Endothelial cell of umbilical vein (primary cell): ENCODE measurements at regions not wholly inside any gene's neighbourhood (a gene's known extent, or its start where the extent isn't known, plus 50 kb on each side); places are given as distances from the start of the nearest gene placed in this dataset.
"Not testable (repeated sequence)": the region's sequence is repeated elsewhere in the genome, so short reads cannot be mapped to it uniquely, and the experiment has no call there.

Source experiments
- BruUV-seq: library from RNA; stranded (reverse); fragments of 400-500 nt; replicated peaks from 2 replicates; lab custom pipeline; 2021; lab: Mats Ljungman, UMichigan
- CTCF ChIA-PET: fragments of 300-600, 350-600 bp; sonication (Branson Sonifier 250); formaldehyde crosslinking; loops from one replicate; lab custom pipeline; 2021; ENCODE audit warnings: antibody characterized with exemption, inconsistent platforms; lab: Charles Lee
- POLR2A ChIA-PET: fragments of 300-600, 350-600 bp; sonication (Branson Sonifier 250); formaldehyde crosslinking; loops from one replicate; lab custom pipeline; 2021; ENCODE audit warnings: antibody characterized with exemption, inconsistent platforms; lab: Charles Lee
- DNase-seq: peaks from one replicate; pipeline ENCODE4 v3.0.0-alpha.2; 2011; ENCODE audit warnings: low read depth, low spot score
- FAIRE-seq: peaks from 2 replicates; lab custom pipeline; 2011; peaks lifted over from hg19 to GRCh38; lab: Jason Lieb, UNC
- H2AFZ ChIP-seq: 2 replicates; pipeline ENCODE4 v1.6.0; 2012; ENCODE audit warnings: low read depth, low read length, control low read depth, inconsistent platforms
- H3K27ac ChIP-seq: 2 replicates; pipeline ENCODE4 v1.5.1; 2011; ENCODE audit warnings: low read depth, mild to moderate bottlenecking, control low read depth, low read length, moderate library complexity; ENCODE audit not compliant: insufficient read depth
- H3K27me3 ChIP-seq, 2 experiments: 2 replicates each; pipeline versions ENCODE4 v1.6.0 to v1.6.1; 2011; ENCODE audit warnings: low read length in 2 of 2, mixed read lengths in 1 of 2; ENCODE audit not compliant: control insufficient read depth in 2 of 2, insufficient read depth in 2 of 2
- H3K36me3 ChIP-seq, 2 experiments: 2 replicates in 1 of 2; 3 replicates in 1 of 2; pipeline ENCODE4 v1.5.1; 2011; ENCODE audit warnings: low read length in 2 of 2, mild to moderate bottlenecking in 1 of 2, moderate library complexity in 1 of 2; ENCODE audit not compliant: control insufficient read depth in 2 of 2, insufficient read depth in 2 of 2; ENCODE audit errors: extremely low read depth in 1 of 2
- H3K4me1 ChIP-seq: 3 replicates; pipeline ENCODE4 v1.5.1; 2011; ENCODE audit warnings: mild to moderate bottlenecking, low read length; ENCODE audit not compliant: control insufficient read depth, insufficient read depth; ENCODE audit errors: extremely low read depth
- H3K4me2 ChIP-seq: 2 replicates; pipeline ENCODE4 v1.6.1; 2011; ENCODE audit warnings: low read length, control low read depth, mixed read lengths; ENCODE audit not compliant: insufficient read depth
- H3K4me3 ChIP-seq, 3 experiments: fragments of 200-600 bp in 1 of 3; sonication (generic), shearing (Covaris generic) in 1 of 3; replicated peaks in 1 of 3; 2 replicates each; pipeline ENCODE4 v1.5.1; 2011 to 2016; ENCODE audit warnings: control low read depth in 3 of 3, low read length in 3 of 3, mild to moderate bottlenecking in 2 of 3, inconsistent platforms in 1 of 3, low read depth in 1 of 3, moderate library complexity in 1 of 3; ENCODE audit not compliant: insufficient read depth in 1 of 3
- H3K79me2 ChIP-seq: 2 replicates; pipeline ENCODE4 v1.6.0; 2012; ENCODE audit warnings: low read length, inconsistent platforms; ENCODE audit not compliant: control insufficient read depth, insufficient read depth
- H3K9ac ChIP-seq: replicated peaks from 2 replicates; pipeline ENCODE3; 2011; ENCODE audit warnings: low read length, control low read depth; ENCODE audit not compliant: insufficient read depth; ENCODE audit errors: extremely low read depth
- H3K9me1 ChIP-seq: replicated peaks from 3 replicates; pipeline ENCODE4 v1.6.0; 2011; ENCODE audit warnings: mild to moderate bottlenecking, low read length; ENCODE audit not compliant: control insufficient read depth, insufficient read depth; ENCODE audit errors: extremely low read depth
- H3K9me3 ChIP-seq: replicated peaks from 2 replicates; pipeline ENCODE4 v1.5.1; 2012; ENCODE audit warnings: low read length, inconsistent platforms; ENCODE audit not compliant: control insufficient read depth, insufficient read depth
- H4K20me1 ChIP-seq: replicated peaks from 2 replicates; pipeline ENCODE3; 2011; ENCODE audit warnings: mild to moderate bottlenecking, low read length; ENCODE audit not compliant: control insufficient read depth, insufficient read depth; ENCODE audit errors: extremely low read depth
- EZH2 ChIP-seq: IDR thresholded peaks from 2 replicates; pipeline ENCODE4 v1.6.1; 2012; ENCODE audit warnings: borderline replicate concordance, low read depth, mild to moderate bottlenecking, moderate library complexity, low read length, inconsistent platforms; ENCODE audit not compliant: severe bottlenecking
- FOS ChIP-seq: IDR thresholded peaks from 2 replicates; pipeline ENCODE4 v1.6.1; 2011; ENCODE audit warnings: mild to moderate bottlenecking, low read length, moderate library complexity, borderline replicate concordance; ENCODE audit not compliant: insufficient read depth
- GATA2 ChIP-seq: IDR thresholded peaks from 2 replicates; pipeline ENCODE4 v1.7.0; 2011; ENCODE audit warnings: low read depth, mild to moderate bottlenecking, moderate library complexity, mixed read lengths, low read length; ENCODE audit not compliant: insufficient read length, insufficient read depth
- JUN ChIP-seq: IDR thresholded peaks from 2 replicates; pipeline ENCODE4 v1.6.1; 2011; ENCODE audit warnings: borderline replicate concordance, low read depth; ENCODE audit not compliant: insufficient read length, insufficient read depth
- MYC ChIP-seq: IDR thresholded peaks from one replicate; pipeline ENCODE4 v1.6.1; 2011; ENCODE audit warnings: mild to moderate bottlenecking, low read depth, low read length
- POLR2A ChIP-seq: IDR thresholded peaks from 2 replicates; pipeline ENCODE4 v1.6.1; 2012; ENCODE audit warnings: low read depth, mild to moderate bottlenecking, control low read depth, low read length
- POLR2AphosphoS5 ChIP-seq: IDR thresholded peaks from 2 replicates; pipeline ENCODE4 v1.6.1; 2012; ENCODE audit warnings: low read depth, mild to moderate bottlenecking, control low read depth, low read length, moderate library complexity; ENCODE audit not compliant: insufficient read depth
- dilution Hi-C: fragments of 300-500 bp; cut with MboI; formaldehyde crosslinking; loops from one replicate; pipeline ENCODE4 v1.15.0; 2019; ENCODE audit warnings: low sequenced_read_pairs; ENCODE audit not compliant: extremely low pct_ligation_motif_present
- intact Hi-C: fragments of 100-400 bp; cut with micrococcal nuclease; formaldehyde crosslinking; loops from one replicate; pipeline ENCODE4 v1.10.0; 2022
- TF ChIP-seq, protein P1 (sequence below): IDR thresholded peaks from 2 replicates; pipeline ENCODE4 v1.6.1; 2011; ENCODE audit not compliant: insufficient read depth, insufficient read length
- TF ChIP-seq, protein P2 (sequence below), 2 donors: IDR thresholded peaks; 1 replicate in 1 of 2; 2 replicates in 1 of 2; pipeline ENCODE4 v1.5.1; 2011; ENCODE audit warnings: low read length in 2 of 2, mild to moderate bottlenecking in 2 of 2, moderate library complexity in 2 of 2, control low read depth in 1 of 2, inconsistent platforms in 1 of 2, low read depth in 1 of 2; ENCODE audit not compliant: insufficient read depth in 1 of 2; ENCODE audit errors: extremely low read depth in 1 of 2

DNA sequence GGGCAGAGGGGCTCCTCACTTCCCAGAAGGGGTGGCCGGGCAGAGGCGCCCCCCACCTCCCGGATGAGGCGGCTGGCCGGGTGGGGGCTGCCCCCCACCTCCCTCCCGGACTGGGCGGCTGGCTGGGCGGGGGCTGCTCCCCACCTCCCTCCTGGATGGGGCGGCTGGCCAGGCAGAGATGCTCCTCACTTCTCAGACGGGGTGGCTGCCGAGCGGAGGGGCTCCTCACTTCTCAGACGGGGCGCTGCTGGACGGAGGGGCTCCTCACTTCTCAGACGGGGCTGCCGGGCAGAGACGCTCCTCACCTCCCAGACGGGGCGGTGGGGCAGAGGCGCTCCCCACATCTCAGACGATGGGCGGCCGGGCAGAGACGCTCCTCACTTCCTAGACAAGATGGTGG, 573.3 kb downstream of the C6orf118 start:
- H3K4me3 ChIP-seq, H3K79me2 ChIP-seq, H2AFZ ChIP-seq, H4K20me1 ChIP-seq, H3K9me3 ChIP-seq, POLR2A ChIA-PET, intact Hi-C loops, BruUV-seq, H3K4me1 ChIP-seq, H3K4me2 ChIP-seq, H3K9me1 ChIP-seq, H3K27me3 ChIP-seq, FAIRE-seq, H3K36me3 ChIP-seq, DNase-seq, H3K9ac ChIP-seq, CTCF ChIA-PET, H3K27ac ChIP-seq, dilution Hi-C loops: not testable (repeated sequence)

DNA sequence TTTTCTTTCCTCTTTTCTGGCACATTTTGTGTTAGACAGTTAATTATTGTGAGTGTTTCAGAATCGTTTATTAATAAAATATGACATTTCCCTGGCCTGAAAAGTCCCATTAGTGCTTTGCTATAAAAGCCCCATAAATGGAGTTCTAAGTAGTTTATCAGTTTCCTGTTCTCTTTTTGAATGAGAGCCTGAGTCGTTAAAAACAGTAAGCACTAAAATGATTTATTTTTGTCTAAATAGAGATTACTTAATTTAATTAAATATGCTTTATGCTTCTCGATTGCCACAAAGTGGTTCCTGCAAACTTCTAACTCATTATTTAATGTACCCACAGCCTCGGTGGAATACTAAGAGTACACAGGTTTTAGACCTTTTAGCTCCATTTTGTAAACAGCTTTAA, 577.9 kb downstream of the C6orf118 start:
- dilution Hi-C loops (no loop called here), intact Hi-C loops (loop anchor here (5.0 kb wide), 1 partner anchor 34 kb away; no protein-coding TSS in a partner anchor)
- no peaks in the 10 kb centered on the region for H3K9me3 ChIP-seq
- no peak overlapping the region for H3K4me3 ChIP-seq
- no peak overlapping the region for H3K9ac ChIP-seq
- FAIRE-seq (no peak), DNase-seq (no peak)
- no TSS peak for BruUV-seq
- no peak overlapping the region for H3K4me2 ChIP-seq
- no peaks in the 10 kb centered on the region for H4K20me1 ChIP-seq
- H3K36me3 ChIP-seq = no peaks in the 10 kb centered on the region
- no peaks in the 10 kb centered on the region for H3K79me2 ChIP-seq
- no peaks in the 10 kb centered on the region for H3K27me3 ChIP-seq
- TF ChIP-seq, protein P1, sequence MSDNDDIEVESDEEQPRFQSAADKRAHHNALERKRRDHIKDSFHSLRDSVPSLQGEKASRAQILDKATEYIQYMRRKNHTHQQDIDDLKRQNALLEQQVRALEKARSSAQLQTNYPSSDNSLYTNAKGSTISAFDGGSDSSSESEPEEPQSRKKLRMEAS = no peak
- no peak for TF ChIP-seq FOS
- TF ChIP-seq POLR2AphosphoS5 = no peak
- no peak for TF ChIP-seq GATA2
- no peak for TF ChIP-seq EZH2
- TF ChIP-seq, protein P2, sequence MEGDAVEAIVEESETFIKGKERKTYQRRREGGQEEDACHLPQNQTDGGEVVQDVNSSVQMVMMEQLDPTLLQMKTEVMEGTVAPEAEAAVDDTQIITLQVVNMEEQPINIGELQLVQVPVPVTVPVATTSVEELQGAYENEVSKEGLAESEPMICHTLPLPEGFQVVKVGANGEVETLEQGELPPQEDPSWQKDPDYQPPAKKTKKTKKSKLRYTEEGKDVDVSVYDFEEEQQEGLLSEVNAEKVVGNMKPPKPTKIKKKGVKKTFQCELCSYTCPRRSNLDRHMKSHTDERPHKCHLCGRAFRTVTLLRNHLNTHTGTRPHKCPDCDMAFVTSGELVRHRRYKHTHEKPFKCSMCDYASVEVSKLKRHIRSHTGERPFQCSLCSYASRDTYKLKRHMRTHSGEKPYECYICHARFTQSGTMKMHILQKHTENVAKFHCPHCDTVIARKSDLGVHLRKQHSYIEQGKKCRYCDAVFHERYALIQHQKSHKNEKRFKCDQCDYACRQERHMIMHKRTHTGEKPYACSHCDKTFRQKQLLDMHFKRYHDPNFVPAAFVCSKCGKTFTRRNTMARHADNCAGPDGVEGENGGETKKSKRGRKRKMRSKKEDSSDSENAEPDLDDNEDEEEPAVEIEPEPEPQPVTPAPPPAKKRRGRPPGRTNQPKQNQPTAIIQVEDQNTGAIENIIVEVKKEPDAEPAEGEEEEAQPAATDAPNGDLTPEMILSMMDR (IDR thresholded peaks at IDR 0.05; ENCODE audit: extremely low read depth in 1 of 2, insufficient read depth in 1 of 2, low read depth in 1 of 2, low read length in 2 of 2) = no peak
- TF ChIP-seq MYC = no peak
- TF ChIP-seq JUN = no peak
- no peak for TF ChIP-seq POLR2A
- H3K9me1 ChIP-seq = no peaks in the 10 kb centered on the region
- no peaks in the 10 kb centered on the region for H3K4me1 ChIP-seq
- CTCF ChIA-PET = no interaction called here
- no peak overlapping the region for H3K27ac ChIP-seq
- POLR2A ChIA-PET = no interaction called here
- no peak overlapping the region for H2AFZ ChIP-seq
